ENCODE measurements at regions not wholly inside any gene's neighbourhood (a gene's known extent, or its start where the extent isn't known, plus 50 kb on each side); places are given as distances from the start of the nearest gene placed in this dataset.

- no peak overlapping the region for H3K27ac Mint-ChIP-seq (ENCODE audit: unreplicated experiment)
- no peak overlapping the region for H3K4me3 Mint-ChIP-seq (ENCODE audit: unreplicated experiment)
- no peak overlapping the region for H3K4me3 ChIP-seq (ENCODE audit: low read depth, low read length)
- no peaks in the 10 kb centered on the region for H3K36me3 Mint-ChIP-seq (ENCODE audit: insufficient read depth, unreplicated experiment)
- peaks cover 15% of the 10 kb centered on the region for H3K27me3 Mint-ChIP-seq (ENCODE audit: insufficient read depth, unreplicated experiment)
- no TSS peak for BruUV-seq (replicated peaks)
- TF ChIP-seq, protein P1, sequence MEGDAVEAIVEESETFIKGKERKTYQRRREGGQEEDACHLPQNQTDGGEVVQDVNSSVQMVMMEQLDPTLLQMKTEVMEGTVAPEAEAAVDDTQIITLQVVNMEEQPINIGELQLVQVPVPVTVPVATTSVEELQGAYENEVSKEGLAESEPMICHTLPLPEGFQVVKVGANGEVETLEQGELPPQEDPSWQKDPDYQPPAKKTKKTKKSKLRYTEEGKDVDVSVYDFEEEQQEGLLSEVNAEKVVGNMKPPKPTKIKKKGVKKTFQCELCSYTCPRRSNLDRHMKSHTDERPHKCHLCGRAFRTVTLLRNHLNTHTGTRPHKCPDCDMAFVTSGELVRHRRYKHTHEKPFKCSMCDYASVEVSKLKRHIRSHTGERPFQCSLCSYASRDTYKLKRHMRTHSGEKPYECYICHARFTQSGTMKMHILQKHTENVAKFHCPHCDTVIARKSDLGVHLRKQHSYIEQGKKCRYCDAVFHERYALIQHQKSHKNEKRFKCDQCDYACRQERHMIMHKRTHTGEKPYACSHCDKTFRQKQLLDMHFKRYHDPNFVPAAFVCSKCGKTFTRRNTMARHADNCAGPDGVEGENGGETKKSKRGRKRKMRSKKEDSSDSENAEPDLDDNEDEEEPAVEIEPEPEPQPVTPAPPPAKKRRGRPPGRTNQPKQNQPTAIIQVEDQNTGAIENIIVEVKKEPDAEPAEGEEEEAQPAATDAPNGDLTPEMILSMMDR (IDR thresholded peaks at IDR 0.05; ENCODE audit: insufficient read depth in 1 of 2, low read depth in 1 of 2, low read length in 1 of 2, severe bottlenecking in 1 of 2, unreplicated experiment in 1 of 2) = no peak
- no peaks in the 10 kb centered on the region for H3K36me3 ChIP-seq (ENCODE audit: control insufficient read depth, insufficient read depth, low read length)
- H3K4me1 ChIP-seq = no peaks in the 10 kb centered on the region
- H3K27me3 ChIP-seq (replicated peaks; ENCODE audit: control insufficient read depth, insufficient read depth, low read length) = no peaks in the 10 kb centered on the region
- intact Hi-C loops (cut with micrococcal nuclease; ENCODE audit: unreplicated experiment) = no loop called here
- H3K9me3 ChIP-seq = no peaks in the 10 kb centered on the region
- no peaks in the 10 kb centered on the region for H3K4me1 Mint-ChIP-seq (ENCODE audit: low read depth, unreplicated experiment)
- ChIA-PET CTCF (no interaction called here), POLR2A (no interaction called here)
- no peak for DNase-seq
- no peaks in the 10 kb centered on the region for H3K9me3 Mint-ChIP-seq (ENCODE audit: unreplicated experiment)
These were observed 232.4 kb downstream of the MTX2 start for GRCh38 chr2:176501617-176502016.

GRCh38 chr2:176502619-176503018 lies 233.4 kb downstream of the MTX2 start:
- TF ChIP-seq, protein P1 (IDR thresholded peaks at IDR 0.05; ENCODE audit: insufficient read depth in 1 of 2, low read depth in 1 of 2, low read length in 1 of 2, severe bottlenecking in 1 of 2, unreplicated experiment in 1 of 2) = no peak
- Histone ChIP-seq H3K9me3 (no peaks in the 10 kb centered on the region), H3K27me3 (replicated peaks; ENCODE audit: control insufficient read depth, insufficient read depth, low read length) (no peaks in the 10 kb centered on the region), H3K4me3 (ENCODE audit: low read depth, low read length) (no peak overlapping the region), H3K36me3 (ENCODE audit: control insufficient read depth, insufficient read depth, low read length) (no peaks in the 10 kb centered on the region), H3K4me1 (no peaks in the 10 kb centered on the region)
- H3K4me1 Mint-ChIP-seq (ENCODE audit: low read depth, unreplicated experiment) = no peaks in the 10 kb centered on the region
- H3K27me3 Mint-ChIP-seq (ENCODE audit: insufficient read depth, unreplicated experiment) = peaks cover 18% of the 10 kb centered on the region
- no peaks in the 10 kb centered on the region for H3K36me3 Mint-ChIP-seq (ENCODE audit: insufficient read depth, unreplicated experiment)
- no peak for DNase-seq
- BruUV-seq (replicated peaks) = no TSS peak
- no peak overlapping the region for H3K27ac Mint-ChIP-seq (ENCODE audit: unreplicated experiment)
- ChIA-PET POLR2A (no interaction called here), CTCF (no interaction called here)
- no peaks in the 10 kb centered on the region for H3K9me3 Mint-ChIP-seq (ENCODE audit: unreplicated experiment)
- H3K4me3 Mint-ChIP-seq (ENCODE audit: unreplicated experiment) = no peak overlapping the region
- intact Hi-C loops (cut with micrococcal nuclease; ENCODE audit: unreplicated experiment) = no loop called here

DNA sequence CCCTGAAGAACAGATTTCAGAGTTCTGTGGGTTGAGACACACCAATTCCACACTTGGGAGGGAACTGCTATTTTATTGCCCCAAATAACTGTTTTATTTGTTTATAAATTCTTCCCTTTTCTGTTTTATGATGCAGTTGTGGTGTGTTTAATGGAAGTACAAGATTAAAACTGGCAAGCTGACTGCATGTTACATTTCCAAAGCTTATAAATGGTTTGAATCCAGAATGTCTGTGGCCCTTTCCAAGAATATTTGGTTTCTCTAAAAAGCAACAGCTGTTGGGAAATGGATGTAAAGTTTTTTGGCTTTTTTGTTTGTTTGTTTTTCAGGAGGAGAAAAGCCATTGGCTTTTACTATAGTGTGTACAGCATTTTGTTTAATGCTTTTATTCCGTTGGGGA lies 234.5 kb downstream of the MTX2 start:
- peaks cover 20% of the 10 kb centered on the region for H3K27me3 Mint-ChIP-seq (ENCODE audit: insufficient read depth, unreplicated experiment)
- H3K27ac Mint-ChIP-seq (ENCODE audit: unreplicated experiment) = no peak overlapping the region
- CTCF ChIA-PET = no interaction called here
- no peaks in the 10 kb centered on the region for H3K36me3 Mint-ChIP-seq (ENCODE audit: insufficient read depth, unreplicated experiment)
- no peaks in the 10 kb centered on the region for H3K27me3 ChIP-seq (replicated peaks; ENCODE audit: control insufficient read depth, insufficient read depth, low read length)
- H3K9me3 Mint-ChIP-seq (ENCODE audit: unreplicated experiment) = no peaks in the 10 kb centered on the region
- no peak overlapping the region for H3K4me3 ChIP-seq (ENCODE audit: low read depth, low read length)
- POLR2A ChIA-PET = no interaction called here
- H3K4me3 Mint-ChIP-seq (ENCODE audit: unreplicated experiment) = no peak overlapping the region
- TF ChIP-seq, protein P1 (IDR thresholded peaks at IDR 0.05; ENCODE audit: insufficient read depth in 1 of 2, low read depth in 1 of 2, low read length in 1 of 2, severe bottlenecking in 1 of 2, unreplicated experiment in 1 of 2) = no peak
- intact Hi-C loops (cut with micrococcal nuclease; ENCODE audit: unreplicated experiment) = no loop called here
- DNase-seq = no peak
- no TSS peak for BruUV-seq (replicated peaks)
- H3K4me1 Mint-ChIP-seq (ENCODE audit: low read depth, unreplicated experiment) = no peaks in the 10 kb centered on the region
- no peaks in the 10 kb centered on the region for H3K9me3 ChIP-seq
- no peaks in the 10 kb centered on the region for H3K4me1 ChIP-seq
- H3K36me3 ChIP-seq (ENCODE audit: control insufficient read depth, insufficient read depth, low read length) = no peaks in the 10 kb centered on the region

All from Caco-2 (cell line).